Psoas muscle (tissue), 7 donors: ENCODE measurements at regions not wholly inside any gene's neighbourhood (a gene's known extent, or its start where the extent isn't known, plus 50 kb on each side); places are given as distances from the start of the nearest gene placed in this dataset.

Source experiments
- ATAC-seq, 4 donors: fragments of 200-7000 bp; cut with Tn5 transposase; one replicate each; pipeline ENCODE4 v1.9.1; 2020; ENCODE audit warnings: moderate library complexity in 3 of 4, mild to moderate bottlenecking in 2 of 4
- DNase-seq, 2 donors: peaks; one replicate each; pipeline ENCODE4 v3.0.0-alpha.2; 2020
- H3K27ac ChIP-seq: fragments of 200-600 bp; one replicate; pipeline ENCODE4 v1.8.0; 2022
- H3K27me3 ChIP-seq, 3 donors: fragments of 200-600 bp in 1 of 3; one replicate each; pipeline versions ENCODE4 v1.6.1 to v1.8.0; 2013 to 2022; ENCODE audit warnings: low read length in 2 of 3, mild to moderate bottlenecking in 2 of 3, moderate library complexity in 1 of 3; ENCODE audit not compliant: insufficient read depth in 3 of 3
- H3K36me3 ChIP-seq, 2 donors: fragments of 200-600 bp in 1 of 2; one replicate each; pipeline versions ENCODE4 v1.6.1 to v1.8.0; 2013 to 2022; ENCODE audit warnings: low read depth in 1 of 2, mild to moderate bottlenecking in 1 of 2, moderate library complexity in 1 of 2; ENCODE audit not compliant: insufficient read depth in 1 of 2
- H3K4me1 ChIP-seq: fragments of 200-600 bp; one replicate; pipeline ENCODE4 v1.8.0; 2022
- H3K4me3 ChIP-seq: fragments of 200-600 bp; one replicate; pipeline ENCODE4 v1.8.0; 2022; ENCODE audit warnings: mild to moderate bottlenecking
- H3K9me3 ChIP-seq: fragments of 200-600 bp; one replicate; pipeline ENCODE4 v1.8.0; 2022
- WGBS, 3 donors: extraction: QIAGEN DNeasy Blood & Tissue Kit; methylation state at CpG; one replicate each; pipeline versions ENCODE4 v1.1.6 to v1.1.7; 2013; 5-methylcytosine and 5-hydroxymethylcytosine counted together
- intact Hi-C, 2 donors: fragments of 100-400 bp; cut with DNase I; formaldehyde crosslinking; loops; one replicate each; pipeline versions ENCODE4 v1.11.0 to v1.14.2; 2022
- TF ChIP-seq, protein P1 (sequence below): fragments of 200-600 bp; IDR thresholded peaks from one replicate; pipeline ENCODE4 v1.8.0; 2022; ENCODE audit warnings: antibody characterized with exemption
- donor health status: healthy with polysubstance abuse.
- donor health status: DM: no; HTN: no; CAD: no; lungs with moderate emphysema.
- donor health status: Bipolar disorder and iron deficiency.
- donor health status: healthy.
- donor health status: DM: yes; HTN: yes; CAD: no.
- donor health status: DM: no; HTN: no; CAD: no.
- donor health status: DM: yes; HTN: yes; CAD: no.

DNA sequence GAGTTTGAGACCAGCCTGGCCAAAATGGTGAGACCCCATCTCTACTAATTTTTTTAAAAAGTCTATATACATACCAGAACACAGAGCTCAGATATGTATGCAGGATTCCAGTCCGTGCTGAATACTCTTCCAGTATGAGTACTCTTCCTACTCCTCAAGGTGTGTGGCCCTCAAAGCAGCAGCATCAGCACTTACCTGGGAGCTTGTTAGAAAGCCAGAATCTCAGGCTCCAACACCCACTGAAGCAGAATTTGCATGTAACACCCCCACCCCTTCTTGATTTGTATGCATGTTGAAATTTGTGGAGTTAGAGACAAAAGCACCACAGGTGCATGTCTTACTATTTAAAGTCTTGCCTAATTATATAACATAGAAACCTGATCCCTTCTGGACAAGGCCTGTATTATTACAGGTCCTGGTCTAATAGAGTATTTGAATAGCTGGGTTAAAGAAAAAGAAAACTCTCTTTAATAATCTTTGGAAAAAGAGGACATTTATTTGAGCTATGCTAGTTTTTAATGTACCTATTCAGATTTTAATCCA is 50.3 kb upstream of the NFE2L2 start:
- DNase-seq (no peak), ATAC-seq (peak in 2 of 4 donors; percentile 4 to 20)
- H3K4me3 ChIP-seq, result no peak overlapping the region
- 39 to 61% (median 59%) methylated on average over 1 of the region's 1 CpG for WGBS, 3 donors
- no peaks in the 10 kb centered on the region for H3K36me3 ChIP-seq
- peaks cover 43% of the 10 kb centered on the region for H3K4me1 ChIP-seq
- H3K27ac ChIP-seq, result peak overlapping the region; percentile 68
- no peaks in the 10 kb centered on the region for H3K9me3 ChIP-seq
- intact Hi-C loops, result no loop called here
- TF ChIP-seq, protein P1, sequence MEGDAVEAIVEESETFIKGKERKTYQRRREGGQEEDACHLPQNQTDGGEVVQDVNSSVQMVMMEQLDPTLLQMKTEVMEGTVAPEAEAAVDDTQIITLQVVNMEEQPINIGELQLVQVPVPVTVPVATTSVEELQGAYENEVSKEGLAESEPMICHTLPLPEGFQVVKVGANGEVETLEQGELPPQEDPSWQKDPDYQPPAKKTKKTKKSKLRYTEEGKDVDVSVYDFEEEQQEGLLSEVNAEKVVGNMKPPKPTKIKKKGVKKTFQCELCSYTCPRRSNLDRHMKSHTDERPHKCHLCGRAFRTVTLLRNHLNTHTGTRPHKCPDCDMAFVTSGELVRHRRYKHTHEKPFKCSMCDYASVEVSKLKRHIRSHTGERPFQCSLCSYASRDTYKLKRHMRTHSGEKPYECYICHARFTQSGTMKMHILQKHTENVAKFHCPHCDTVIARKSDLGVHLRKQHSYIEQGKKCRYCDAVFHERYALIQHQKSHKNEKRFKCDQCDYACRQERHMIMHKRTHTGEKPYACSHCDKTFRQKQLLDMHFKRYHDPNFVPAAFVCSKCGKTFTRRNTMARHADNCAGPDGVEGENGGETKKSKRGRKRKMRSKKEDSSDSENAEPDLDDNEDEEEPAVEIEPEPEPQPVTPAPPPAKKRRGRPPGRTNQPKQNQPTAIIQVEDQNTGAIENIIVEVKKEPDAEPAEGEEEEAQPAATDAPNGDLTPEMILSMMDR, result no peak
- no peaks in the 10 kb centered on the region for H3K27me3 ChIP-seq

DNA sequence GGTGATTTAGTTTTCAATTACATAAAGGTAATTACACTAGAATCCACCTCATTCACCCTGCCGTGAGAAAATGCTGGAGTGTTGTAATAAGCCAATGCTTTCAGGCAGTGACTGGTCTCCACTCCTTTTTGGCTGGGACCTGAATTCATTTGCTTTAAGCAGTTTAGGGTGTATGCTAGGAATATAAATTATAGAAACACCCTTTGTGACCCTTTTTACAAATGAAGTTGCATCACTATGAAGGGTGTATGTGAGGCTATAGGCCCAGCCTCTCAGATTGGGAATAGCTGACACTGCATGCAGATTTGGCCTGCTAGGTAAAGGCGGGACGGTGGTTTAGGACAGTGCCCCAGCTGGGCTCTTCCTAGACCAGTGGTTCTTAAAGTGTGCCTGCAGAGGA is 50.8 kb upstream of the NFE2L2 start:
- H3K27me3 ChIP-seq, result no peaks in the 10 kb centered on the region
- 21 to 65% (median 46%) methylated on average over 3 of the region's 3 CpGs for WGBS, 3 donors
- no peak for DNase-seq
- no peak overlapping the region for H3K4me3 ChIP-seq
- peak overlapping the region; percentile 68 for H3K27ac ChIP-seq
- TF ChIP-seq, protein P1, result no peak
- intact Hi-C loops, result no loop called here
- no peaks in the 10 kb centered on the region for H3K36me3 ChIP-seq
- ATAC-seq, result peak; percentile 9 to 35 (median 26)
- H3K4me1 ChIP-seq, result peaks cover 43% of the 10 kb centered on the region
- no peaks in the 10 kb centered on the region for H3K9me3 ChIP-seq

DNA sequence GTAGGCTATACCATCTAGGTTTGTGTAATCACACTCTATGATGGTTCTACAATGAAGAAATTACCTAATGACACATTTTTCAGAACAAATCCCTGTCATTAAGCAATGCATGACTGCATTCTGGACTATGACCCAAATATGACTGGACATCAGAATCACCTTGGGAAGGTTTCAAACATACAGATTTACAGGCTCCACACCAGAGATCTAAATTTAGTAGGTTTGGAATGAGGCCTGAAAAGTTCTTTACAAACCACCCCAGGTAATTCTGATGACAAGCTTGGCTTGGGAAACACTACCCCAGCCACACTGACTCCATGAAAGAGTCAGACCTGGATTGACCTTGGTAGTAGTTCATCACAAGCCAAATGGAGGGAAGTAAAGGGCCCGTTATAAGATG is 52.2 kb upstream of the NFE2L2 start:
- TF ChIP-seq, protein P1, result no peak
- Histone ChIP-seq H3K4me3 (no peak overlapping the region), H3K27ac (peak overlapping the region; percentile 44), H3K4me1 (peaks cover 43% of the 10 kb centered on the region), H3K27me3 (no peaks in the 10 kb centered on the region), H3K9me3 (no peaks in the 10 kb centered on the region), H3K36me3 (peaks cover 0 to 3% of the 10 kb centered on the region in 2 donors)
- 35 to 52% (median 38%) methylated on average over 1 of the region's 1 CpG for WGBS, 3 donors
- ATAC-seq, result peak; percentile 66 to 87 (median 78)
- DNase-seq, result no peak
- intact Hi-C loops, result no loop called here

DNA sequence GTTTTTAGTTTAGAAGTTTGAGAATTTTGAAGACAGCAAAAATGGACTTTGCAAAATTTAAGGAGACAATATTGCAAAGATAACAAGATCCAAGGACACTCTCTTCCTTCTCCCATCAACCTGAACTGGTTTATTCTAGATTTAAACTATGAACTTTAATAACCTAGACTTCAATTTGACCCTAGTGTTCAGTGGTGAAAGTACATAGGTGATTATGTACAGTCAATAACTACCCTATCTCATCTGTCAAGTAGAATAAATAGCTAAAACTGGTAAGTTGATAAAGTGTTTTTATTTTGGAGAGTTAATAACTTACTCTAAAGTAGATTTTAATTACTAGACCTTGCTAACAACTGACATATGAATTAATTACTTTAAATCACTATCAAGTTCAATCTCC is 52.9 kb upstream of the NFE2L2 start:
- Histone ChIP-seq H3K9me3 (no peaks in the 10 kb centered on the region), H3K4me1 (peaks cover 43% of the 10 kb centered on the region), H3K36me3 (peaks cover 0 to 3% of the 10 kb centered on the region in 2 donors), H3K27ac (no peak overlapping the region), H3K4me3 (no peak overlapping the region), H3K27me3 (no peaks in the 10 kb centered on the region)
- DNase-seq, result no peak
- no peak for ATAC-seq
- TF ChIP-seq, protein P1, result no peak
- intact Hi-C loops, result no loop called here

DNA sequence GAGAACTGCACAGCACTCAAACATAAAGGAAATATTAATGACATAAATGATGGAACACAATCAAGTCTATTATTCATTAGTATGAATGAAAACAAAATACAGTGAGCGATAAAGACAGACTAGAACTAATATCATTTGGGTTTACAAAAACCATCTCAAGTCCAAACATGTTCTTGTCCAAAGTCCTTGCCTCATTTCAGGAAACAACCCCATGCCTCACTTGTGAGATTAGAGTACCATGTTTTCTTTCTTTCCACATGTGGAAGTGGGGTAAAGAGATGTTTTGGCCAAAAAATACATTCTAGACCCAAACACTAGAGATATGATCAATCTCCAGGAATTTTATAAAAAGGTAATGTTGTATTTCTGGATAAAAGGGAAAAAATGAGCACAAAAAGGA is 53.3 kb upstream of the NFE2L2 start:
- no peak for DNase-seq
- Histone ChIP-seq H3K27me3 (no peaks in the 10 kb centered on the region), H3K36me3 (peaks cover 0 to 3% of the 10 kb centered on the region in 2 donors), H3K4me1 (peaks cover 42% of the 10 kb centered on the region), H3K27ac (no peak overlapping the region), H3K9me3 (no peaks in the 10 kb centered on the region), H3K4me3 (no peak overlapping the region)
- no peak for ATAC-seq
- TF ChIP-seq, protein P1, result no peak
- intact Hi-C loops, result no loop called here
- WGBS, 3 donors, result 97 to 100% (median 97%) methylated on average over 1 of the region's 1 CpG
